ENCODE measurements at regions not wholly inside any gene's neighbourhood (a gene's known extent, or its start where the extent isn't known, plus 50 kb on each side); places are given as distances from the start of the nearest gene placed in this dataset.

- H3K36me3 ChIP-seq, result no peaks in the 10 kb centered on the region
- no peaks in the 10 kb centered on the region for H3K27me3 ChIP-seq
- H3K4me1 ChIP-seq, result no peaks in the 10 kb centered on the region
- DNase-seq (ENCODE audit: extremely low spot score), result no peak
- intact Hi-C loops (cut with DNase I), result no loop called here
- WGBS, result 74% methylated on average over 8 of the region's 8 CpGs
- H3K4me3 ChIP-seq, result no peak overlapping the region
- TF ChIP-seq POLR2AphosphoS5 (IDR thresholded peaks at IDR 0.05) (no peak), POLR2A (IDR thresholded peaks at IDR 0.05; ENCODE audit: low read depth) (no peak), EP300 (IDR thresholded peaks at IDR 0.05) (no peak), CTCF (IDR thresholded peaks at IDR 0.05) (no peak)
- H3K27ac ChIP-seq (replicated peaks in 1 of 4), result no peak overlapping the region
- peaks cover 0 to 6% (median 3%) of the 10 kb centered on the region in 4 donors for H3K9me3 ChIP-seq
These were observed 2375.1 kb upstream of the AGA start for GRCh38 chr4:179817317-179817716.

- Histone ChIP-seq H3K4me1 (no peaks in the 10 kb centered on the region), H3K27me3 (no peaks in the 10 kb centered on the region), H3K9me3 (peaks cover 0 to 6% (median 3%) of the 10 kb centered on the region in 4 donors), H3K27ac (replicated peaks in 1 of 4) (no peak overlapping the region), H3K36me3 (no peaks in the 10 kb centered on the region), H3K4me3 (no peak overlapping the region)
- no peak for DNase-seq (ENCODE audit: extremely low spot score)
- intact Hi-C loops (cut with DNase I), result no loop called here
- 95% methylated on average over 2 of the region's 2 CpGs for WGBS
- no peak for TF ChIP-seq CTCF (IDR thresholded peaks at IDR 0.05)
These were observed 2381.1 kb upstream of the AGA start for GRCh38 chr4:179823342-179823741.

DNA sequence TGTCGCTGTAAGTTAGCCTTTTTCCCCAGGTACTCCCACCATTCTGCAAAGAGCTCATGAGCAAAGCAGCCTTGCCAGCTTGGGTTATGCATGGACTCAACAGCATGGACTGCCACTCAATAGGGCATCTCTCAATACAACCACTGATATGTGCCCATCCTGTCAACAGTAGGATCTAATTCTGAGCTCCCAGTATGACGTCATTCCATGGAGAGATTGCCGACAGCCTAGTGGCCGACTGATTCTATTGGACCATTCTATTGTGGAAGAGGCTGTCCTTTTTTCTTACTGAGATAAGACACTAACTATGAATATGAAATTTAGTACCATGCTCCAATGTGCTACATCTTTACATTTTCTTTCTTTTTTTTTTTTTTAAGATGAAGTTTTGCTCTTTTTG is 2389.0 kb upstream of the AGA start:
- 96% methylated on average over 4 of the region's 4 CpGs for WGBS
- no peak for TF ChIP-seq CTCF (IDR thresholded peaks at IDR 0.05)
- TF ChIP-seq POLR2A (IDR thresholded peaks at IDR 0.05; ENCODE audit: low read depth), result no peak
- TF ChIP-seq POLR2AphosphoS5 (IDR thresholded peaks at IDR 0.05), result no peak
- TF ChIP-seq EP300 (IDR thresholded peaks at IDR 0.05), result no peak
- DNase-seq (ENCODE audit: extremely low spot score), result no peak

DNA sequence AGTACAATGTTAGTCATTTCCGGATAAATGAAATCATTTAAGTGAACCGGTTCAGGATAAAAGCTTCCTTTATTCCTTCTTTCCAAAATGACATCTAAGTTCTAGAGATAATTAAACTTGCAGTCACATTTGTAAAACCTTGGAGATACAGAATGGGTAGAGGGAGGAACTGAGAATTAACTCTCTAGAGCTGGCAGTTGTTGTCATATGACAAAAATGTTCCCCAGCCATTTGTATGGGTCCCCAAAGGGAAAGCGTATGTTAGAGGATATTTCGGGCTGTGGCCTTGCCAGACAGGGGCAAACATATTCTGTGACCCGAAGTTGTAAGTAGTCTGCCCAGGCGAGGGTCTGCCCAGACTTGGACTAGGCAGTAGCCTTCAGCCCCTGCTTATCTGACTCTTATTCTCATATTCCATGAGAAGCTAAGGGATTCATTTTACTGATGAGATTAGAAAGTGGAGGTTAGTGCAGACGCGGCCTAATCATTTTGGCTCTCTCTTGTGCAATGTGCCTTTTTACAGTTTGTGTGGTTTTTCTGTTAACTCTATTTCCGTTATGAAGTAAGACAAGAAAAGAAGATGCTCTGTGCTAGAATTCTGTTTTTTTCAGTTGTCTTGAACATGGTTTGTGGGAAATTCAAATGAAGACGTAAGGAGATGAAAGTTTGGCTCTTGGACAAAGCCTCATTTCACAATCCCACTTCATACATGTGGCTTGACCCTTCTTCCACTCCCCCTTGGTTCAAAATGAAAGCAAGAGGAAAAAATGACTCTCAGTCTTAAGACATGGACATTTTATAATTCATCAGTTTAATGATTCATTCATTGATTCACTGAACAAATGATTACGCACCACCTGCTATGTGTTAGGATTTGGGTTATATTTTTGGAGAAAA is 2394.2 kb upstream of the AGA start:
- H3K27ac ChIP-seq (replicated peaks in 1 of 4), result no peak overlapping the region
- H3K36me3 ChIP-seq, result no peaks in the 10 kb centered on the region
- no peaks in the 10 kb centered on the region for H3K4me1 ChIP-seq
- WGBS, result 75% methylated on average over 11 of the region's 11 CpGs
- no peaks in the 10 kb centered on the region for H3K27me3 ChIP-seq
- no peak for DNase-seq (ENCODE audit: extremely low spot score)
- H3K4me3 ChIP-seq, result peak overlapping the region in 1 of 4 donors; percentile 1
- no peak for TF ChIP-seq POLR2A (IDR thresholded peaks at IDR 0.05; ENCODE audit: low read depth)
- no peak for TF ChIP-seq EP300 (IDR thresholded peaks at IDR 0.05)
- no peak for TF ChIP-seq POLR2AphosphoS5 (IDR thresholded peaks at IDR 0.05)
- no peak for TF ChIP-seq CTCF (IDR thresholded peaks at IDR 0.05)
- no peaks in the 10 kb centered on the region for H3K9me3 ChIP-seq
- intact Hi-C loops (cut with DNase I), result no loop called here

More for the DNA sequence above, 2389.0 kb upstream of the AGA start:
- Histone ChIP-seq H3K4me1 (no peaks in the 10 kb centered on the region), H3K9me3 (no peaks in the 10 kb centered on the region), H3K27me3 (no peaks in the 10 kb centered on the region), H3K4me3 (no peak overlapping the region), H3K27ac (replicated peaks in 1 of 4) (no peak overlapping the region), H3K36me3 (no peaks in the 10 kb centered on the region)
- intact Hi-C loops (cut with DNase I), result no loop called here

DNA sequence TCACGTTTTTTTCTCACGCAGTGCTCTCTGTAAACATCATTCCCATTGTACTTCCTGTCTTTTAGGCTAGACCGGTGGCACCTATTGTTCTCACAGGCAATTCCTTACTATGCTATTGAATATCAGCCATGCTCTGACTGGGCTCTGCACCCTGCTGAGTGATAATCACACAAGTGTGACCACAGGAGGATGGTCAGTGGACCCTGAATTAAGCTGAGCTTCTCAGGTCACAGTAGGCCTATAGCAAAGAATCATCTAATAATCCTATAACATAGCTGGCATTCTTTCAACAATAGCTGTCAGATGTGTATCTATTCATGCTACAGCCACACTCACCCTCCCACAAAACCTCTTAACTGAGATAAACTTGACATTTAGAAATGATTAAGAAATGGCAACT is 2399.8 kb upstream of the TENM3 start:
- Histone ChIP-seq H3K36me3 (no peaks in the 10 kb centered on the region), H3K4me3 (no peak overlapping the region), H3K9me3 (no peaks in the 10 kb centered on the region), H3K27me3 (no peaks in the 10 kb centered on the region), H3K27ac (replicated peaks in 1 of 4) (no peak overlapping the region), H3K4me1 (no peaks in the 10 kb centered on the region)
- DNase-seq (ENCODE audit: extremely low spot score), result no peak
- intact Hi-C loops (cut with DNase I), result no loop called here
- TF ChIP-seq EP300 (IDR thresholded peaks at IDR 0.05), result no peak
- no peak for TF ChIP-seq POLR2A (IDR thresholded peaks at IDR 0.05; ENCODE audit: low read depth)
- no peak for TF ChIP-seq CTCF (IDR thresholded peaks at IDR 0.05)
- no peak for TF ChIP-seq POLR2AphosphoS5 (IDR thresholded peaks at IDR 0.05)
- WGBS, result 66% methylated on average over 3 of the region's 3 CpGs

Data from esophagus muscularis mucosa (tissue), 4 donors.